ENCODE measurements at regions not wholly inside any gene's neighbourhood (a gene's known extent, or its start where the extent isn't known, plus 50 kb on each side); places are given as distances from the start of the nearest gene placed in this dataset.
A peak's percentile ranks its signal among the peaks of the same experiment; 100 is the strongest.
"Not testable (repeated sequence)": the region's sequence is repeated elsewhere in the genome, so short reads cannot be mapped to it uniquely, and the experiment has no call there.

- TF ChIP-seq CTCF (IDR thresholded peaks at IDR 0.05) (no peak), EP300 (IDR thresholded peaks at IDR 0.05) (no peak), POLR2A (IDR thresholded peaks at IDR 0.05) (no peak)
- DNase-seq = no peak
- Histone ChIP-seq H3K27ac (no peak overlapping the region), H3K9me3 (no peaks in the 10 kb centered on the region), H3K36me3 (no peaks in the 10 kb centered on the region), H3K4me3 (no peak overlapping the region), H3K27me3 (no peaks in the 10 kb centered on the region), H3K4me1 (ENCODE audit: insufficient read depth) (no peaks in the 10 kb centered on the region)
- intact Hi-C loops (cut with DNase I) = no loop called here
- 48 to 57% (median 53%) methylated on average over 2 of the region's 2 CpGs for WGBS, 3 donors
These were observed 75.2 kb upstream of the SSBP2 start for GRCh38 chr5:81826128-81826527.

- no peak overlapping the region for H3K4me3 ChIP-seq
- peak in 2 of 5 donors; percentile 27 to 38 for DNase-seq
- intact Hi-C loops (cut with DNase I) = no loop called here
- no peaks in the 10 kb centered on the region for H3K27me3 ChIP-seq
- H3K9me3 ChIP-seq = no peaks in the 10 kb centered on the region
- 28 to 43% (median 37%) methylated on average over 3 of the region's 3 CpGs for WGBS, 3 donors
- no peak overlapping the region for H3K27ac ChIP-seq
- TF ChIP-seq EP300 (IDR thresholded peaks at IDR 0.05) = no peak
- TF ChIP-seq CTCF (IDR thresholded peaks at IDR 0.05) = no peak
- no peak for TF ChIP-seq POLR2A (IDR thresholded peaks at IDR 0.05)
- no peaks in the 10 kb centered on the region for H3K36me3 ChIP-seq
- H3K4me1 ChIP-seq (ENCODE audit: insufficient read depth) = no peaks in the 10 kb centered on the region
These were observed 74.3 kb upstream of the SSBP2 start for GRCh38 chr5:81825237-81825636.

- 96 to 99% (median 96%) methylated on average over 16 to 24 of the region's 24 CpGs for WGBS, 3 donors
- DNase-seq; H3K4me3 ChIP-seq; H3K27ac ChIP-seq; H3K27me3 ChIP-seq; intact Hi-C loops (cut with DNase I); H3K36me3 ChIP-seq; H3K4me1 ChIP-seq (ENCODE audit: insufficient read depth); H3K9me3 ChIP-seq: not testable (repeated sequence)
These were observed 72.8 kb upstream of the SSBP2 start for GRCh38 chr5:81823736-81824135.

- no peak for DNase-seq
- TF ChIP-seq CTCF (IDR thresholded peaks at IDR 0.05) (no peak), EP300 (IDR thresholded peaks at IDR 0.05) (no peak), POLR2A (IDR thresholded peaks at IDR 0.05) (no peak)
- intact Hi-C loops (cut with DNase I) = no loop called here
- Histone ChIP-seq H3K27ac (no peak overlapping the region), H3K27me3 (no peaks in the 10 kb centered on the region), H3K36me3 (no peaks in the 10 kb centered on the region), H3K4me1 (ENCODE audit: insufficient read depth) (no peaks in the 10 kb centered on the region), H3K4me3 (no peak overlapping the region), H3K9me3 (no peaks in the 10 kb centered on the region)
- 95 to 96% (median 96%) methylated on average over 2 of the region's 2 CpGs for WGBS, 3 donors
These were observed 70.0 kb upstream of the SSBP2 start for GRCh38 chr5:81820863-81821262.

- Histone ChIP-seq H3K4me3 (no peak overlapping the region), H3K36me3 (no peaks in the 10 kb centered on the region), H3K9me3 (no peaks in the 10 kb centered on the region), H3K27me3 (no peaks in the 10 kb centered on the region), H3K4me1 (ENCODE audit: insufficient read depth) (no peaks in the 10 kb centered on the region), H3K27ac (no peak overlapping the region)
- TF ChIP-seq POLR2A (IDR thresholded peaks at IDR 0.05) (no peak), EP300 (IDR thresholded peaks at IDR 0.05) (no peak), CTCF (IDR thresholded peaks at IDR 0.05) (no peak)
- no peak for DNase-seq
- intact Hi-C loops (cut with DNase I) = no loop called here
These were observed 69.4 kb upstream of the SSBP2 start for GRCh38 chr5:81820318-81820636.
